GM23338 (cell line): ENCODE measurements at regions not wholly inside any gene's neighbourhood (a gene's known extent, or its start where the extent isn't known, plus 50 kb on each side); places are given as distances from the start of the nearest gene placed in this dataset.
A peak's percentile ranks its signal among the peaks of the same experiment; 100 is the strongest.

Source experiments
- ATAC-seq: fragments of 200-7000 bp; cut with Tn5 transposase; 3 replicates; pipeline ENCODE4 v1.9.1; 2020
- DNase-seq: peaks from one replicate; pipeline ENCODE4 v3.0.0-alpha.2; 2015; ENCODE audit warnings: low spot score
- H2AFZ ChIP-seq: fragments of 200-600 bp; sonication (generic); 2 replicates; pipeline ENCODE4 v1.8.0; 2016; ENCODE audit warnings: antibody characterized with exemption, mild to moderate bottlenecking, moderate library complexity
- H3F3A ChIP-seq: fragments of 200-600 bp; sonication (generic); replicated peaks from 2 replicates; pipeline ENCODE4 v1.8.0; 2017; ENCODE audit warnings: antibody characterized with exemption, mixed run types, low read depth
- H3K27ac ChIP-seq: fragments of 200-600 bp; sonication (generic); 2 replicates; pipeline ENCODE4 v1.6.1; 2016; ENCODE audit warnings: low read depth
- H3K27me3 ChIP-seq: fragments of 200-600 bp; sonication (generic); 2 replicates; pipeline ENCODE4 v1.8.0; 2016; ENCODE audit warnings: mild to moderate bottlenecking, mixed run types, moderate library complexity; ENCODE audit not compliant: insufficient read depth
- H3K36me3 ChIP-seq: fragments of 200-600 bp; sonication (generic); 2 replicates; pipeline ENCODE4 v1.8.0; 2016; ENCODE audit warnings: mild to moderate bottlenecking; ENCODE audit not compliant: insufficient read depth
- H3K4me1 ChIP-seq: fragments of 200-600 bp; sonication (generic); 2 replicates; pipeline ENCODE4 v1.8.0; 2016; ENCODE audit warnings: mild to moderate bottlenecking, moderate library complexity; ENCODE audit not compliant: insufficient read depth
- H3K4me2 ChIP-seq: fragments of 200-600 bp; sonication (generic); 2 replicates; pipeline ENCODE4 v1.7.1; 2017; ENCODE audit warnings: mixed run types
- H3K4me3 ChIP-seq: fragments of 200-600 bp; sonication (generic); 2 replicates; pipeline ENCODE4 v1.6.1; 2016; ENCODE audit warnings: mixed run types
- H3K79me2 ChIP-seq: fragments of 200-600 bp; sonication (generic); replicated peaks from 2 replicates; pipeline ENCODE4 v1.8.0; 2017; ENCODE audit warnings: mild to moderate bottlenecking; ENCODE audit not compliant: insufficient read depth
- H3K9me2 ChIP-seq: fragments of 200-600 bp; sonication (generic); 2 replicates; pipeline ENCODE4 v1.8.0; 2017; ENCODE audit not compliant: insufficient read depth
- H4K20me1 ChIP-seq: fragments of 200-600 bp; sonication (generic); replicated peaks from 2 replicates; pipeline ENCODE4 v1.8.0; 2017; ENCODE audit warnings: mild to moderate bottlenecking; ENCODE audit not compliant: insufficient read depth
- H3K27ac Mint-ChIP-seq: 2 replicates; pipeline ENCODE4 v1.8.0; 2020; ENCODE audit warnings: inconsistent platforms, mild to moderate bottlenecking, moderate library complexity, mixed read lengths
- H3K27me3 Mint-ChIP-seq: 3 replicates; pipeline ENCODE4 v1.8.0; 2022; ENCODE audit warnings: low read depth, mild to moderate bottlenecking, moderate library complexity, mixed read lengths, inconsistent platforms; ENCODE audit not compliant: insufficient read depth, poor library complexity
- H3K36me3 Mint-ChIP-seq: 3 replicates; pipeline ENCODE4 v1.8.0; 2021; ENCODE audit warnings: low read depth, mild to moderate bottlenecking, inconsistent platforms, moderate library complexity, mixed read lengths
- H3K4me1 Mint-ChIP-seq: 3 replicates; pipeline ENCODE4 v1.8.0; 2020; ENCODE audit warnings: mild to moderate bottlenecking, inconsistent platforms, mixed read lengths
- H3K4me3 Mint-ChIP-seq: 3 replicates; pipeline ENCODE4 v1.8.0; 2021; ENCODE audit warnings: moderate library complexity, mild to moderate bottlenecking, inconsistent platforms, mixed read lengths
- H3K9me3 Mint-ChIP-seq: 3 replicates; pipeline ENCODE4 v1.8.0; 2020; ENCODE audit warnings: moderate library complexity, mild to moderate bottlenecking, inconsistent platforms, mixed read lengths
- CREB1 ChIP-seq: fragments of 250-450 bp; sonication (Bioruptor Pico); IDR thresholded peaks from 2 replicates; pipeline ENCODE4 v1.5.0; 2020; ENCODE audit warnings: low read depth, mild to moderate bottlenecking, moderate library complexity
- CTCF ChIP-seq, 2 experiments: fragments of 200-600 bp in 1 of 2; sonication (generic) in 1 of 2; conservative IDR thresholded peaks; 2 replicates each; pipeline versions ENCODE4 v1.5.1 to v1.6.1; 2016 to 2017; ENCODE audit warnings: antibody characterized with exemption in 2 of 2, low read depth in 2 of 2, mild to moderate bottlenecking in 2 of 2, moderate library complexity in 1 of 2
- ETS1 ChIP-seq: IDR thresholded peaks from 2 replicates; pipeline ENCODE4 v1.6.1; 2016; ENCODE audit warnings: antibody characterized with exemption
- EZH2 ChIP-seq: fragments of 200-600 bp; sonication (generic); IDR thresholded peaks from one replicate; pipeline ENCODE4 v1.8.0; 2017; ENCODE audit warnings: antibody characterized with exemption, mild to moderate bottlenecking, low read depth; ENCODE audit not compliant: unreplicated experiment
- EZH2phosphoT487 ChIP-seq: fragments of 200-600 bp; sonication (generic); IDR thresholded peaks from one replicate; pipeline ENCODE4 v1.8.1; 2018; ENCODE audit warnings: antibody characterized with exemption; ENCODE audit not compliant: unreplicated experiment
- JUNB ChIP-seq: IDR thresholded peaks from one replicate; pipeline ENCODE4 v1.6.1; 2016; ENCODE audit warnings: antibody characterized with exemption; ENCODE audit not compliant: unreplicated experiment
- NANOG ChIP-seq: IDR thresholded peaks from 2 replicates; pipeline ENCODE4 v1.6.1; 2016; ENCODE audit warnings: antibody characterized with exemption, borderline replicate concordance
- POLR2AphosphoS5 ChIP-seq: IDR thresholded peaks from 2 replicates; pipeline ENCODE4 v1.6.1; 2016; ENCODE audit warnings: antibody characterized with exemption, low read depth
- REST ChIP-seq: IDR thresholded peaks from one replicate; pipeline ENCODE4 v1.6.1; 2018; ENCODE audit warnings: antibody characterized with exemption; ENCODE audit not compliant: unreplicated experiment
- STAT1 ChIP-seq: IDR thresholded peaks from one replicate; pipeline ENCODE4 v1.6.1; 2016; ENCODE audit warnings: antibody characterized with exemption; ENCODE audit not compliant: unreplicated experiment
- ZNF114 ChIP-seq: fragments of 250-450 bp; sonication (Bioruptor Pico); IDR thresholded peaks from 2 replicates; pipeline ENCODE4 v1.5.0; 2020; ENCODE audit warnings: mild to moderate bottlenecking, moderate library complexity
- ZNF331 ChIP-seq: fragments of 250-450 bp; sonication (Bioruptor Pico); IDR thresholded peaks from 2 replicates; pipeline ENCODE4 v1.5.0; 2020; ENCODE audit warnings: low read depth, mild to moderate bottlenecking, moderate library complexity
- ZNF462 ChIP-seq: fragments of 250-450 bp; sonication (Bioruptor Pico); IDR thresholded peaks from 2 replicates; pipeline ENCODE4 v1.5.0; 2020; ENCODE audit warnings: mild to moderate bottlenecking, moderate library complexity

GRCh38 chr5:154107010-154107409 is 68.2 kb downstream of the MFAP3 start:
- Mint-ChIP-seq H3K27me3 (peaks cover 10% of the 10 kb centered on the region), H3K9me3 (no peaks in the 10 kb centered on the region), H3K4me1 (peaks cover 51% of the 10 kb centered on the region), H3K36me3 (no peaks in the 10 kb centered on the region), H3K4me3 (no peak overlapping the region), H3K27ac (no peak overlapping the region)
- no peak overlapping the region for H3K27ac ChIP-seq
- peak overlapping the region; percentile 44; the same call in 1 of the 2 replicates for H3K4me2 ChIP-seq
- no peaks in the 10 kb centered on the region for H4K20me1 ChIP-seq
- ATAC-seq (no peak), DNase-seq (no peak)
- H2AFZ ChIP-seq = no peak overlapping the region
- H3K27me3 ChIP-seq = no peaks in the 10 kb centered on the region
- H3K4me1 ChIP-seq = peaks cover 43% of the 10 kb centered on the region
- H3F3A ChIP-seq = no peaks in the 10 kb centered on the region; the same call in 1 of the 2 replicates
- H3K4me3 ChIP-seq = no peak overlapping the region
- peaks cover 10% of the 10 kb centered on the region for H3K9me2 ChIP-seq
- no peaks in the 10 kb centered on the region for H3K79me2 ChIP-seq
- TF ChIP-seq NANOG = no peak
- TF ChIP-seq EZH2phosphoT487 = no peak
- TF ChIP-seq EZH2 = no peak
- no peak for TF ChIP-seq ZNF114 (CRISPR knock-in tag)
- TF ChIP-seq REST = no peak
- TF ChIP-seq CTCF (conservative IDR thresholded peaks at IDR 0.05; ENCODE audit: low read depth in 2 of 2) = no peak
- no peak for TF ChIP-seq JUNB
- no peak for TF ChIP-seq ZNF331 (CRISPR knock-in tag)
- no peak for TF ChIP-seq ETS1
- TF ChIP-seq ZNF462 (CRISPR knock-in tag) = no peak
- TF ChIP-seq STAT1 = no peak
- TF ChIP-seq CREB1 (CRISPR knock-in tag) = no peak
- TF ChIP-seq POLR2AphosphoS5 = no peak
- H3K36me3 ChIP-seq = no peaks in the 10 kb centered on the region
